Neural progenitor cell (in vitro differentiated cells): ENCODE measurements at regions not wholly inside any gene's neighbourhood (a gene's known extent, or its start where the extent isn't known, plus 50 kb on each side); places are given as distances from the start of the nearest gene placed in this dataset.
"Not testable (repeated sequence)": the region's sequence is repeated elsewhere in the genome, so short reads cannot be mapped to it uniquely, and the experiment has no call there.

Source experiments
- EZH2 ChIP-seq: fragments of 200-600 bp; sonication (generic); IDR thresholded peaks from 2 replicates; pipeline ENCODE4 v1.6.1; 2017; ENCODE audit warnings: antibody characterized with exemption, mild to moderate bottlenecking, moderate library complexity
- EZH2phosphoT487 ChIP-seq: fragments of 200-600 bp; sonication (generic); IDR thresholded peaks from 2 replicates; pipeline ENCODE4 v1.6.1; 2017; ENCODE audit warnings: antibody characterized with exemption
- TF ChIP-seq, protein P1 (sequence below): fragments of 200-600 bp; sonication (generic); IDR thresholded peaks from 2 replicates; pipeline ENCODE4 v1.5.1; 2017; ENCODE audit warnings: antibody characterized with exemption, mild to moderate bottlenecking

GRCh38 chr15:20243486-20244240 is 297.9 kb downstream of the GOLGA6L6 start:
- TF ChIP-seq, protein P1, sequence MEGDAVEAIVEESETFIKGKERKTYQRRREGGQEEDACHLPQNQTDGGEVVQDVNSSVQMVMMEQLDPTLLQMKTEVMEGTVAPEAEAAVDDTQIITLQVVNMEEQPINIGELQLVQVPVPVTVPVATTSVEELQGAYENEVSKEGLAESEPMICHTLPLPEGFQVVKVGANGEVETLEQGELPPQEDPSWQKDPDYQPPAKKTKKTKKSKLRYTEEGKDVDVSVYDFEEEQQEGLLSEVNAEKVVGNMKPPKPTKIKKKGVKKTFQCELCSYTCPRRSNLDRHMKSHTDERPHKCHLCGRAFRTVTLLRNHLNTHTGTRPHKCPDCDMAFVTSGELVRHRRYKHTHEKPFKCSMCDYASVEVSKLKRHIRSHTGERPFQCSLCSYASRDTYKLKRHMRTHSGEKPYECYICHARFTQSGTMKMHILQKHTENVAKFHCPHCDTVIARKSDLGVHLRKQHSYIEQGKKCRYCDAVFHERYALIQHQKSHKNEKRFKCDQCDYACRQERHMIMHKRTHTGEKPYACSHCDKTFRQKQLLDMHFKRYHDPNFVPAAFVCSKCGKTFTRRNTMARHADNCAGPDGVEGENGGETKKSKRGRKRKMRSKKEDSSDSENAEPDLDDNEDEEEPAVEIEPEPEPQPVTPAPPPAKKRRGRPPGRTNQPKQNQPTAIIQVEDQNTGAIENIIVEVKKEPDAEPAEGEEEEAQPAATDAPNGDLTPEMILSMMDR = not testable (repeated sequence)
- not testable (repeated sequence) for TF ChIP-seq EZH2, EZH2phosphoT487
